IMR-90 (cell line): ENCODE measurements at regions not wholly inside any gene's neighbourhood (a gene's known extent, or its start where the extent isn't known, plus 50 kb on each side); places are given as distances from the start of the nearest gene placed in this dataset.

Experiments used
- ATAC-seq: fragments of 200-7000 bp; cut with Tn5 transposase; 2 replicates; pipeline ENCODE4 v1.9.1; 2020; ENCODE audit warnings: low read depth, mild to moderate bottlenecking, moderate library complexity
- BruUV-seq: library from RNA; stranded (reverse); fragments of 400-500 nt; replicated peaks from 2 replicates; lab custom pipeline; 2021; lab: Mats Ljungman, UMichigan
- CTCF ChIA-PET: fragments of 300-600 bp; formaldehyde crosslinking; extraction: SDS; loops from one replicate; lab custom pipeline; 2021; ENCODE audit warnings: antibody characterized with exemption; lab: Yijun Ruan, JAX
- POLR2A ChIA-PET: fragments of 300-600 bp; sonication (Branson Sonifier 250); formaldehyde crosslinking; loops from one replicate; lab custom pipeline; 2022; ENCODE audit warnings: antibody characterized with exemption; ENCODE audit not compliant: unreplicated experiment; lab: Charles Lee
- DNase-seq: peaks from one replicate; pipeline ENCODE4 v3.0.0; 2013
- H2AFZ ChIP-seq: replicated peaks from 2 replicates; pipeline ENCODE3; 2013; ENCODE audit warnings: low read length, mild to moderate bottlenecking; ENCODE audit not compliant: poor library complexity
- H2AK5ac ChIP-seq: 2 replicates; pipeline ENCODE4 v1.6.1; 2013; ENCODE audit warnings: low read depth, low read length, inconsistent platforms
- H2AK9ac ChIP-seq: replicated peaks from 2 replicates; pipeline ENCODE3; 2013; ENCODE audit warnings: mild to moderate bottlenecking, low read depth, low read length, moderate library complexity; ENCODE audit not compliant: poor library complexity
- H2BK120ac ChIP-seq: 2 replicates; pipeline ENCODE4 v1.6.1; 2013; ENCODE audit warnings: low read depth, low read length, inconsistent platforms
- H2BK15ac ChIP-seq: 3 replicates; pipeline ENCODE4 v1.6.1; 2013; ENCODE audit warnings: low read depth, low read length, inconsistent platforms
- H2BK20ac ChIP-seq: 2 replicates; pipeline ENCODE4 v1.6.1; 2013; ENCODE audit warnings: low read depth, mild to moderate bottlenecking, inconsistent platforms, low read length, moderate library complexity
- H2BK5ac ChIP-seq: 2 replicates; pipeline ENCODE4 v1.6.1; 2013; ENCODE audit warnings: mild to moderate bottlenecking, low read depth, low read length, inconsistent platforms; ENCODE audit not compliant: poor library complexity, severe bottlenecking
- H3K14ac ChIP-seq: replicated peaks from 2 replicates; pipeline ENCODE4 v1.6.1; 2013; ENCODE audit warnings: low read depth, low read length, inconsistent platforms
- H3K18ac ChIP-seq: 2 replicates; pipeline ENCODE4 v1.6.1; 2013; ENCODE audit warnings: low read depth, low read length, control low read depth
- H3K23ac ChIP-seq: 2 replicates; pipeline ENCODE4 v1.6.1; 2013; ENCODE audit warnings: low read depth, low read length, inconsistent platforms
- H3K27ac ChIP-seq: 2 replicates; pipeline ENCODE4 v1.5.1; 2013; ENCODE audit warnings: mild to moderate bottlenecking, control low read depth, low read length; ENCODE audit not compliant: insufficient read depth
- H3K27me3 ChIP-seq: 2 replicates; pipeline ENCODE4 v1.6.1; 2013; ENCODE audit warnings: low read length; ENCODE audit not compliant: control insufficient read depth, insufficient read depth
- H3K36me3 ChIP-seq: 2 replicates; pipeline ENCODE4 v1.6.1; 2013; ENCODE audit warnings: low read length, mixed read lengths; ENCODE audit not compliant: control insufficient read depth, insufficient read depth
- H3K4ac ChIP-seq: 2 replicates; pipeline ENCODE4 v1.6.1; 2013; ENCODE audit warnings: low read depth, low read length, inconsistent platforms
- H3K4me1 ChIP-seq: 2 replicates; pipeline ENCODE4 v1.6.1; 2013; ENCODE audit warnings: low read length, mixed read lengths; ENCODE audit not compliant: control insufficient read depth, insufficient read depth
- H3K4me2 ChIP-seq: 2 replicates; pipeline ENCODE4 v1.6.1; 2013; ENCODE audit warnings: low read depth, mild to moderate bottlenecking, control low read depth, low read length, moderate library complexity
- H3K4me3 ChIP-seq: 2 replicates; pipeline ENCODE4 v1.5.1; 2013; ENCODE audit warnings: low read depth, mild to moderate bottlenecking, control low read depth, low read length, moderate library complexity; ENCODE audit not compliant: insufficient read depth
- H3K56ac ChIP-seq: 2 replicates; pipeline ENCODE4 v1.6.1; 2013; ENCODE audit warnings: low read length, inconsistent platforms; ENCODE audit not compliant: insufficient read depth; ENCODE audit errors: extremely low read depth
- H3K79me1 ChIP-seq, 2 experiments: 2 replicates each; pipeline ENCODE4 v1.6.1; 2013; ENCODE audit warnings: low read length in 2 of 2, inconsistent platforms in 1 of 2, low read depth in 1 of 2
- H3K9ac ChIP-seq: 2 replicates; pipeline ENCODE4 v1.6.1; 2013; ENCODE audit warnings: low read depth, low read length, control low read depth
- H3K9me1 ChIP-seq: 2 replicates; pipeline ENCODE4 v1.6.1; 2013; ENCODE audit warnings: low read length, inconsistent platforms; ENCODE audit not compliant: insufficient read depth
- H3K9me3 ChIP-seq: 2 replicates; pipeline ENCODE4 v1.6.1; 2013; ENCODE audit warnings: low read length; ENCODE audit not compliant: control insufficient read depth, insufficient read depth
- H4K20me1 ChIP-seq: 2 replicates; pipeline ENCODE4 v1.6.1; 2013; ENCODE audit warnings: low read length, inconsistent platforms; ENCODE audit not compliant: insufficient read depth
- H4K5ac ChIP-seq: 2 replicates; pipeline ENCODE4 v1.6.1; 2013; ENCODE audit warnings: mild to moderate bottlenecking, low read depth, low read length, control low read depth
- H4K8ac ChIP-seq, 2 experiments: 2 replicates each; pipeline ENCODE4 v1.6.1; 2013; ENCODE audit warnings: low read depth in 2 of 2, low read length in 2 of 2, control low read depth in 1 of 2, inconsistent platforms in 1 of 2
- H4K91ac ChIP-seq: 2 replicates; pipeline ENCODE4 v1.6.1; 2013; ENCODE audit warnings: low read depth, low read length, inconsistent platforms; ENCODE audit not compliant: insufficient read depth
- BHLHE40 ChIP-seq: fragments of 150-350 bp; IDR thresholded peaks from 2 replicates; pipeline ENCODE4 v1.6.1; 2016; ENCODE audit warnings: mild to moderate bottlenecking, low read depth, low read length
- CEBPB ChIP-seq: IDR thresholded peaks from 2 replicates; pipeline ENCODE4 v1.6.1; 2012; ENCODE audit warnings: low read depth, low read length, improper control_type of control experiment
- CHD1 ChIP-seq: IDR thresholded peaks from 2 replicates; pipeline ENCODE4 v1.6.1; 2012; ENCODE audit warnings: low read depth, low read length, improper control_type of control experiment
- CTCF ChIP-seq: conservative IDR thresholded peaks from 2 replicates; pipeline ENCODE4 v1.5.1; 2012; ENCODE audit warnings: mild to moderate bottlenecking, low read depth, low read length, improper control_type of control experiment
- ELK1 ChIP-seq: fragments of 150-350 bp; IDR thresholded peaks from 2 replicates; pipeline ENCODE4 v1.6.1; 2016; ENCODE audit warnings: low read depth, mild to moderate bottlenecking, low read length, moderate library complexity, borderline replicate concordance
- FOS ChIP-seq: fragments of 150-350 bp; IDR thresholded peaks from 2 replicates; pipeline ENCODE4 v1.6.1; 2016; ENCODE audit warnings: low read depth, low read length
- MAFK ChIP-seq: IDR thresholded peaks from 2 replicates; pipeline ENCODE4 v1.6.1; 2012; ENCODE audit warnings: low read depth, low read length, improper control_type of control experiment
- MXI1 ChIP-seq: IDR thresholded peaks from 2 replicates; pipeline ENCODE4 v1.6.1; 2012; ENCODE audit warnings: low read depth, mild to moderate bottlenecking, low read length, moderate library complexity, borderline replicate concordance
- NFE2L2 ChIP-seq: fragments of 150-350 bp; IDR thresholded peaks from 2 replicates; pipeline ENCODE4 v1.6.1; 2016; ENCODE audit warnings: low read depth, mild to moderate bottlenecking, low read length
- RAD21 ChIP-seq: IDR thresholded peaks from 2 replicates; pipeline ENCODE4 v1.6.1; 2012; ENCODE audit warnings: low read length, improper control_type of control experiment
- RCOR1 ChIP-seq: IDR thresholded peaks from 2 replicates; pipeline ENCODE4 v1.6.1; 2012; ENCODE audit warnings: mild to moderate bottlenecking, low read length, improper control_type of control experiment; ENCODE audit not compliant: insufficient replicate concordance
- RFX5 ChIP-seq: IDR thresholded peaks from 2 replicates; pipeline ENCODE4 v1.8.0; 2012; ENCODE audit warnings: low read depth, mild to moderate bottlenecking, low read length, moderate library complexity
- SMC3 ChIP-seq: fragments of 150-350 bp; IDR thresholded peaks from 2 replicates; pipeline ENCODE4 v1.6.1; 2016; ENCODE audit warnings: low read depth, mild to moderate bottlenecking, antibody characterized with exemption, low read length, moderate library complexity
- USF2 ChIP-seq: fragments of 150-350 bp; IDR thresholded peaks from 2 replicates; pipeline ENCODE4 v1.6.1; 2017; ENCODE audit warnings: mild to moderate bottlenecking, antibody characterized with exemption, low read length, low read depth
- dilution Hi-C: fragments of 300-500 bp; cut with HindIII; formaldehyde crosslinking; loops from one replicate; pipeline ENCODE4 v1.14.3; 2018; ENCODE audit warnings: low sequenced_read_pairs; ENCODE audit not compliant: unreplicated experiment
- in situ Hi-C: fragments of 300-500 bp; cut with MboI; formaldehyde crosslinking; loops from 3 replicates; pipeline ENCODE4 v1.14.3; 2019; ENCODE audit warnings: low sequenced_read_pairs, inconsistent platforms, mixed read lengths
- intact Hi-C: fragments of 100-400 bp; cut with micrococcal nuclease; formaldehyde crosslinking; loops from 2 replicates; pipeline ENCODE4 v1.10.0; 2022

- POLR2A ChIA-PET, result no interaction called here
- in situ Hi-C loops, result no loop called here
These were observed 170.9 kb upstream of the MAGI2 start for GRCh38 chr7:79624336-79624735.

More at GRCh38 chr7:79624336-79624735, 170.9 kb upstream of the MAGI2 start:
- no peak overlapping the region for H2BK120ac ChIP-seq
- CTCF ChIA-PET, result no interaction called here
- H4K8ac ChIP-seq, result no peak overlapping the region
- H3K4ac ChIP-seq, result no peak overlapping the region
- H3K27ac ChIP-seq, result no peak overlapping the region
- H3K4me2 ChIP-seq, result no peak overlapping the region
- H2AK9ac ChIP-seq, result no peak overlapping the region
- H2BK15ac ChIP-seq, result no peak overlapping the region
- H2BK5ac ChIP-seq, result no peak overlapping the region
- H3K23ac ChIP-seq, result no peak overlapping the region
- H3K9me1 ChIP-seq, result no peaks in the 10 kb centered on the region
- no peaks in the 10 kb centered on the region for H3K36me3 ChIP-seq
- H3K4me3 ChIP-seq, result no peak overlapping the region
- BruUV-seq, result no TSS peak
- H3K4me1 ChIP-seq, result no peaks in the 10 kb centered on the region
- H4K91ac ChIP-seq, result no peak overlapping the region
- H3K9ac ChIP-seq, result no peak overlapping the region
- no peaks in the 10 kb centered on the region for H3K9me3 ChIP-seq
- no peaks in the 10 kb centered on the region for H3K79me1 ChIP-seq
- no peaks in the 10 kb centered on the region for H4K20me1 ChIP-seq
- H4K5ac ChIP-seq, result no peak overlapping the region
- H3K56ac ChIP-seq, result no peak overlapping the region
- TF ChIP-seq FOS (no peak), CEBPB (no peak), SMC3 (no peak), RAD21 (no peak), CTCF (no peak), NFE2L2 (no peak), MAFK (no peak), CHD1 (no peak), ELK1 (no peak), MXI1 (no peak), RCOR1 (no peak), BHLHE40 (no peak), USF2 (no peak), RFX5 (no peak)
- H2AFZ ChIP-seq, result no peak overlapping the region
- no peak overlapping the region for H3K18ac ChIP-seq
- H3K27me3 ChIP-seq, result no peaks in the 10 kb centered on the region
- no peak overlapping the region for H2AK5ac ChIP-seq
- no peak for ATAC-seq
- H2BK20ac ChIP-seq, result no peak overlapping the region
- no peak for DNase-seq
- intact Hi-C loops (no loop called here), dilution Hi-C loops (no loop called here)
- no peak overlapping the region for H3K14ac ChIP-seq
